Ascending aorta (tissue), 2 donors: ENCODE measurements at regions not wholly inside any gene's neighbourhood (a gene's known extent, or its start where the extent isn't known, plus 50 kb on each side); places are given as distances from the start of the nearest gene placed in this dataset.

Experiments used
- DNase-seq, 2 donors: peaks; one replicate each; pipeline ENCODE4 v3.0.0-alpha.2; 2019; ENCODE audit warnings: low spot score in 2 of 2
- H3K27ac ChIP-seq, 2 donors: fragments of 200-600 bp; sonication (generic); one replicate each; pipeline ENCODE4 v1.5.1; 2016 to 2017; ENCODE audit warnings: mild to moderate bottlenecking in 1 of 2
- H3K27me3 ChIP-seq: fragments of 200-600 bp; sonication (generic); one replicate; pipeline ENCODE4 v1.5.1; 2017
- H3K36me3 ChIP-seq, 2 donors: fragments of 200-600 bp; sonication (generic); one replicate each; pipeline ENCODE4 v1.5.1; 2016
- H3K4me1 ChIP-seq, 2 donors: fragments of 200-600 bp; sonication (generic); one replicate each; pipeline ENCODE4 v1.5.1; 2016 to 2017; ENCODE audit warnings: mild to moderate bottlenecking in 1 of 2
- H3K4me3 ChIP-seq, 2 donors: fragments of 200-600 bp; sonication (generic); one replicate each; pipeline ENCODE4 v1.5.1; 2016 to 2017; ENCODE audit warnings: mild to moderate bottlenecking in 1 of 2
- H3K9me3 ChIP-seq, 2 donors: fragments of 200-600 bp; sonication (generic); one replicate each; pipeline ENCODE4 v1.5.1; 2016
- CTCF ChIP-seq, 3 experiments: fragments of 200-600 bp in 2 of 3; fragments of 450-650 bp in 1 of 3; sonication (generic) in 2 of 3; IDR thresholded peaks; one replicate each; pipeline ENCODE4 v1.5.1; 2016 to 2019; ENCODE audit warnings: antibody characterized with exemption in 3 of 3, mild to moderate bottlenecking in 1 of 3, moderate library complexity in 1 of 3
- intact Hi-C: fragments of 100-400 bp; cut with DNase I; formaldehyde crosslinking; loops from one replicate; pipeline ENCODE4 v1.15.1; 2023

- Histone ChIP-seq H3K4me3 (no peak overlapping the region), H3K27me3 (no peaks in the 10 kb centered on the region), H3K4me1 (no peaks in the 10 kb centered on the region), H3K27ac (no peak overlapping the region), H3K36me3 (no peaks in the 10 kb centered on the region), H3K9me3 (no peaks in the 10 kb centered on the region)
- DNase-seq: no peak
- intact Hi-C loops: no loop called here
- no peak for TF ChIP-seq CTCF (IDR thresholded peaks at IDR 0.05)
Measured at GRCh38 chr4:14564281-14564680, 438.0 kb upstream of the CPEB2 start.

GRCh38 chr4:14566518-14566917 lies 435.8 kb upstream of the CPEB2 start:
- no peak for DNase-seq
- Histone ChIP-seq H3K36me3 (no peaks in the 10 kb centered on the region), H3K4me3 (no peak overlapping the region), H3K27me3 (no peaks in the 10 kb centered on the region), H3K9me3 (no peaks in the 10 kb centered on the region), H3K4me1 (no peaks in the 10 kb centered on the region), H3K27ac (no peak overlapping the region)
- intact Hi-C loops: no loop called here
- TF ChIP-seq CTCF (IDR thresholded peaks at IDR 0.05): no peak

GRCh38 chr4:14568351-14568750 lies 433.9 kb upstream of the CPEB2 start:
- Histone ChIP-seq H3K27me3 (no peaks in the 10 kb centered on the region), H3K4me1 (no peaks in the 10 kb centered on the region), H3K36me3 (no peaks in the 10 kb centered on the region), H3K27ac (no peak overlapping the region), H3K4me3 (no peak overlapping the region), H3K9me3 (no peaks in the 10 kb centered on the region)
- no peak for DNase-seq
- intact Hi-C loops: no loop called here
- TF ChIP-seq CTCF (IDR thresholded peaks at IDR 0.05): no peak

- no peak overlapping the region for H3K27ac ChIP-seq
- no peaks in the 10 kb centered on the region for H3K27me3 ChIP-seq
- H3K4me1 ChIP-seq: no peaks in the 10 kb centered on the region
- no peak for DNase-seq
- no peaks in the 10 kb centered on the region for H3K9me3 ChIP-seq
- intact Hi-C loops: no loop called here
- no peaks in the 10 kb centered on the region for H3K36me3 ChIP-seq
- no peak for TF ChIP-seq CTCF (IDR thresholded peaks at IDR 0.05)
- no peak overlapping the region for H3K4me3 ChIP-seq
Measured at GRCh38 chr4:14575289-14575688, 427.0 kb upstream of the CPEB2 start.

GRCh38 chr4:14575919-14576318 lies 426.4 kb upstream of the CPEB2 start:
- no peak for DNase-seq
- Histone ChIP-seq H3K36me3 (no peaks in the 10 kb centered on the region), H3K27me3 (no peaks in the 10 kb centered on the region), H3K4me3 (no peak overlapping the region), H3K4me1 (no peaks in the 10 kb centered on the region), H3K27ac (no peak overlapping the region), H3K9me3 (no peaks in the 10 kb centered on the region)
- TF ChIP-seq CTCF (IDR thresholded peaks at IDR 0.05): no peak
- intact Hi-C loops: no loop called here

GRCh38 chr4:14580061-14580460 lies 422.2 kb upstream of the CPEB2 start:
- intact Hi-C loops: no loop called here
- no peak for TF ChIP-seq CTCF (IDR thresholded peaks at IDR 0.05)

More at GRCh38 chr4:14580061-14580460, 422.2 kb upstream of the CPEB2 start:
- no peaks in the 10 kb centered on the region for H3K36me3 ChIP-seq
- H3K9me3 ChIP-seq: no peaks in the 10 kb centered on the region
- no peaks in the 10 kb centered on the region for H3K27me3 ChIP-seq
- H3K4me1 ChIP-seq: no peaks in the 10 kb centered on the region
- no peak for DNase-seq
- H3K27ac ChIP-seq: no peak overlapping the region
- no peak overlapping the region for H3K4me3 ChIP-seq
